Amygdala (tissue), 56 donors: ENCODE measurements at regions not wholly inside any gene's neighbourhood (a gene's known extent, or its start where the extent isn't known, plus 50 kb on each side); places are given as distances from the start of the nearest gene placed in this dataset.

Experiments
- DNase-seq, 56 donors: peaks; one replicate each; lab custom pipeline; 2025; lab: John Stamatoyannopoulos, UW

- DNase-seq: no peak
These were observed 156.3 kb downstream of the FAT3 start for GRCh38 chr11:92380882-92381281.

- DNase-seq: no peak
These were observed 157.7 kb downstream of the FAT3 start for GRCh38 chr11:92382311-92382710.

GRCh38 chr11:92383430-92383829 is 158.8 kb downstream of the FAT3 start:
- no peak for DNase-seq

GRCh38 chr11:92384358-92384757 is 159.7 kb downstream of the FAT3 start:
- DNase-seq: no peak

GRCh38 chr11:92384802-92385201 is 160.2 kb downstream of the FAT3 start:
- peak in 15 of 56 donors; percentile 0 to 34 (median 9) for DNase-seq

GRCh38 chr11:92386577-92386976 is 162.0 kb downstream of the FAT3 start:
- no peak for DNase-seq

- DNase-seq: no peak
These were observed 163.2 kb downstream of the FAT3 start for GRCh38 chr11:92387859-92388258.

- DNase-seq: no peak
These were observed 163.8 kb downstream of the FAT3 start for GRCh38 chr11:92388380-92388779.

- no peak for DNase-seq
These were observed 166.2 kb downstream of the FAT3 start for GRCh38 chr11:92390783-92391182.

- DNase-seq: no peak
These were observed 166.7 kb downstream of the FAT3 start for GRCh38 chr11:92391364-92391763.

GRCh38 chr11:92391808-92392207 is 167.2 kb downstream of the FAT3 start:
- no peak for DNase-seq

GRCh38 chr11:92393218-92393617 is 168.6 kb downstream of the FAT3 start:
- DNase-seq: peak in 1 of 56 donors; percentile 8

- no peak for DNase-seq
These were observed 171.5 kb downstream of the FAT3 start for GRCh38 chr11:92396133-92396532.

GRCh38 chr11:92397221-92397755 is 172.7 kb downstream of the FAT3 start:
- no peak for DNase-seq

GRCh38 chr11:92399705-92400104 is 175.1 kb downstream of the FAT3 start:
- DNase-seq: no peak

- no peak for DNase-seq
These were observed 176.9 kb downstream of the FAT3 start for GRCh38 chr11:92401520-92401919.

- DNase-seq: no peak
These were observed 181.9 kb downstream of the FAT3 start for GRCh38 chr11:92406472-92406871.

GRCh38 chr11:92409355-92409754 is 184.7 kb downstream of the FAT3 start:
- no peak for DNase-seq

GRCh38 chr11:92409956-92410355 is 185.3 kb downstream of the FAT3 start:
- DNase-seq: no peak

GRCh38 chr11:92410526-92410925 is 185.9 kb downstream of the FAT3 start:
- no peak for DNase-seq

- no peak for DNase-seq
These were observed 186.8 kb downstream of the FAT3 start for GRCh38 chr11:92411431-92411830.

GRCh38 chr11:92413757-92414513 is 189.3 kb downstream of the FAT3 start:
- DNase-seq: no peak
